GM21737 (cell line): ENCODE measurements at regions not wholly inside any gene's neighbourhood (a gene's known extent, or its start where the extent isn't known, plus 50 kb on each side); places are given as distances from the start of the nearest gene placed in this dataset.
"Not testable (repeated sequence)": the region's sequence is repeated elsewhere in the genome, so short reads cannot be mapped to it uniquely, and the experiment has no call there.

Source experiments
- ATAC-seq: cut with Tn5 transposase; IDR thresholded peaks from one replicate; pipeline ENCODE4 v1.9.1; 2021; ENCODE audit warnings: mild to moderate bottlenecking, moderate library complexity; ENCODE audit not compliant: unreplicated experiment

DNA sequence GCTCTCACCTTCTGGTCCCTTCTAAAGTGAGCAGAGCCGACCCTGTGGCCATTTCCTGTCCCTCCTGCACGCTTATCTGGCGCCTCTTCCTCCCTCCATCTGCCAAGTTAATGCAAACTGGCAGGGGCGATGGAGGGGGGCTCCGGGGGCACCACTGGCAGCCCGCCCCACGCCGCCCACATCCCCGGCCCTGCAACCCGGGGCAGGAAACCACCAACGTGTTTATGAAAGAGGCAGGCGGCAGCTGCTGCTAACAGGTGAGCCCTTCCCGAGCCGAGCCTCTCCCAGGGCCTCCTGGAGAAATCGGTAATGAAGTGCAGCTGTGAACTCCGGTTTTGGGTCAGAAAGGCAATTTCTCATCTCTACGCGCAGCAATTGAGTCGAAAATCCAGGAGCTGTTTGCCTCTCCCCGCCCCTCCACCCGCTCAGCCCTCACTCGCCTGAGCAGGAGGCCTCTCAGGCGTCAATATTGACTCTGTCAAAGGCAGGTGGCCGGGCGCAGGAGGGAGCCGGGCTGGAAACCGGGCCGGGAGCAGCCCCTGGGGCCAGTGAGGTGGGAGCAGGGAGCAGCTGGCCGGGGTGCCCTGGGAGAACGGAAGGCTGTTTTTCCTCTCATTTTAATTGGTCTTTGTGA lies 164.4 kb upstream of the GSE1 start:
- ATAC-seq = no peak

- no peak for ATAC-seq
Measured at GRCh38 chr16:85449191-85449884, 163.8 kb upstream of the GSE1 start.

DNA sequence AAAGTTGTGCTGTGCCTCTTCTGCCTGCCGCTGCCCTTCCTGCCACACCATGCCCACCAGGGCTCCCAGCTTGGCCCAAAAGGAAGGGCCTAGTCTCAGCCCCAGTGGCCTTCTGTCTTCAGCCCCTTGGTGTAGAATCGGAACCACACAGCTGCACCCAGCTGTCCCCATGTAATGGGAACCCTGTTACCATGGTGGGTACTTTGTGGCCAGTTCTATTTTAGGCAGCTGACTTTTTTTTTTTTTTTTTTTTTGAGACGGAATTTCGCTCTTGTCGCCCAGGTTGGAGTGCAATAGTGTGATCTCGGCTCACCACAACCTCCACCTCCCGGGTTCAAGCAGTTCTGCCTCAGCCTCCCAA lies 163.3 kb upstream of the GSE1 start:
- no peak for ATAC-seq

DNA sequence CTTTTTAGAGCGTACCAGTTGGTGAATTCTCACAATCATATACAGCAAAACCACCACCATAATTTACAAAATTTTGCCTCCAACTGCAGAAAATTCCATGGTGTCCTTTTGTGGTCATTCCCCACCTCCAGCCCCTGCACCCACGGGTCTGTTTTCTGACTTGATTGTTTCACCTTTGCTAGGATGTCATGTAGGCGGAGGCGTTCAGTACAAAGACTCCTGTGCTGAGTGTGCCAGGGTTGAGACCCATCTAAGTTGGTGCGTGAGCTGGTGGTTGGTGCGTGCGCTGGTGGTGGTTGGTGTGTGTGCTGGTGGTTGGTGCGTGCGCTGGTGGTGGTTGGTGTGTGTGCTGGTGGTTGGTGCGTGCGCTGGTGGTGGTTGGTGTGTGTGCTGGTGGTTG lies 162.0 kb upstream of the GSE1 start:
- ATAC-seq = not testable (repeated sequence)

DNA sequence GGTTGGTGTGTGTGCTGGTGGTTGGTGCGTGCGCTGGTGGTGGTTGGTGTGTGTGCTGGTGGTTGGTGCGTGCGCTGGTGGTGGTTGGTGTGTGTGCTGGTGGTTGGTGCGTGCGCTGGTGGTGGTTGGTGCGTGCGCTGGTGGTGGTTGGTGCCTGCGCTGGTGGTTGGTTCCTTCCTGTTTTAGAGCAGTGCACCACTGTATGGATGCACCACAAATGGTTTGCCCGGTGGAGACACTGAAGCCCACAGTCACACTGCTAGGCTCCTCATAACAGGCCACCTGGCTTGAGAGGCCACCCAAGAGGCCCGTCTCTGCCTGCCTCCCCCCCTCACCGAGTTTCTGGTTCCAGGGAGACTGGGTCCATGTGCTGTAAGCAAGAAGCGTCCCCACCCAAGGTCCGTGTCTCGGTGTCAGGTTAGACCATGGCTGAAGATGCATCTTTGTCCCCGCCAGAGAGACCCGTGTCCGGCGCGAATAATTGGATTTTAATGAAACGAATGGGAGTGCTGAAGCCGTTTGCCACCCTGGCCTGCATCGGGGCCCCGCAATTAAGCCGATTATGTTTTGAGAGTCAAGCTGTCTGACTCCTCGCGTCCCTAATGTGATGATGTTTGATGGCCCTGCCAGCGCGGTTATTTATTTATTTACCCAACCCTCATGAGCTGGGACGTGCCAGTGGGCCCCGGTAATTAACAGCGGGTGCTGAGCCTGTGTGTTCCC lies 161.3 kb upstream of the GSE1 start:
- ATAC-seq = no peak

DNA sequence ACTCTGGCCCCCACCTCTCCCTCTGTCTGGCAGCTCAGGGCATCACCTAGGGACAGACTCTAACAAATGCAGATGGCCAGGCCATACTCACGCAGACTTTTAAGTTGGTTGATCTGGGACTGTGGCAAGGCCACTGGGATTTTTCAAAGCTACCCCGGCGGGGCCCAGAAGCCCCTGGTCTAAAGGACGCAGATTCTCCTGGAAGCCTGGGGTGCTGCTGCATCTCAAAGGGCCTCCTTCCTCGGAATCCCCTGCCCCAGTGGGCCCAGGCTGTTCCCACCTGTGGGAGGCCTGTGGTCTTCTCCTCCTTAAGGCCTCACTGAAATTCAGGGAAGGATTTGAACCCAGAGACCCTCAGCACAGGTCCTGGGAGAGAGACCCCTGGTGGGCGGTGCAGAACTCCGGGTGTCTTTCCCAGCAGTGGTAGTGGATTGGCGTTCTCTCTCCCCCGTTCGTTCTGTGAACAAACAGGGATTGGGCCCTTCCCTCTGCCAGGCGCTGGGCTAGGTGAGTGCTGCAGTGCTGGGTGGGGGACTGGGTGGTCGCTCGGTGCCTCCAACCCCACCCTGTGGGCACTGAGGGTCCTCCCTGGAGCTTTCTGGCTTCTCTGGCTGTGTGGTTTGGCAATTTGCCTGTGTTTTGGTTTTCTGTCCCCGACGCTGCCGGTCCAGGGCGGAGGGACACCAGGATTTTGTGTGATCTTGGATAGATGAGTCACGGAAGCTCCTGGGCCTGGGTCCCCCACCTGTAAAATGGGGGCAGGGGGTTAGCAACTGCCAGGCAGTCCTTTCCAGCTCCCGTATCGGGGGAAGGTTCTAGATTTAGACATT lies 160.5 kb upstream of the GSE1 start:
- ATAC-seq = no peak

DNA sequence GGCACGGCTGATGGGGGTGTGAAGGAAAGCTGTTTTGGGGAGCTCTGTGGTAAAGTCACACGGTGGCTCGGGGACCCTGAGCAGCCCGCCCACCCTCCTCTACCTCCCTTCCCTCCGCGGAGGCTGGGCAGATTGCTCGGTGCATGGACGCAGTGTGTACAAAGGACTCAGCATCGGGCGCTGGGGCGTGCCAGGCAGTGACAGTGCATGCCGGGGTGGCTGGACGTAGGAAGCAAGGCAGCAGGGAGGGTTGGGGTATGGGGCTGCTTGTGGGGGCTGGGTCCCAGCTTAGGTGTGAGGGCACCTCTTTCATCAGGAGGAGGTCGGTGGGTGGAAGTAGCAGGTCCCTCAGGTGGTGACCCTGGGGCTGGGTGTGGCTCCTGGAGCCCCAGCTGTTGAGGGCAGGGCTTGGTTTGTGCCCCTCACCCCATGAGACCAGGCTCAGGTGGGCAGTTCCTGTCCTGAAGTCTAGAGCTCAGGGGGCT lies 159.9 kb upstream of the GSE1 start:
- no peak for ATAC-seq

GRCh38 chr16:85453703-85454102 lies 159.4 kb upstream of the GSE1 start:
- no peak for ATAC-seq

DNA sequence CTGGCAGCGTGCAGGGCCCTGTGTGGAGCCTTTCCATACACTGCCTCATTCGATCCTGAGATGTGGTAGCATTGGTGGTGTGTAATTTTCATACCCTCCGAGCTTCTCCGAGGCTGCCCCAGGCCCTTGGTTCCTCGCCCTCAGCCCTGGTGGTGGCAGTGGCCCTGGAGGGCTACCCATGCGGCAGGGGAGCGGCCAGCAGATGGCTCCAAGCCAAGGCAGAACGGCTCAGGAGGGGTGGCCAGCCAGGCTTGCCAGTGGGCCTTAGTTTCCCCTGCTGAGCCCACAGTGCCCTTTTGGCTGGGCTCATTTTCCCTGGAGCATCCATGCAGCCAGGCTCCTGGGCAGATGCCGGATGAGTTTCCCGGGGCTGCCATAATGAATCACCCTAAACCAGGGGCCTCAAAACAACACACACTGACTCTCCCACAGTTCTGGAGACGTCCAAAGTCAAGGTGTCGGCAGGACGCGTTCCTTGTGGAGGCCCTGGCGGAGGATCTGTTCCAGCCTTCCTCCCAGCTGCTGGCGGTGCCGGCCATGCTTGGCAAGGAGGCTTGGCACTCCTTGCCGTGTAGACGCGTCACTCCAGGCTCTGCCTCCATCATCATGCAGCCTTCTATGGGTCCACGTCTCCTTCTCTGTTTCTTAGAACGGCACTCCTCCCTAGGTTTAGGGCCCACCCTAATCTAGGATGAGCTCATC lies 158.8 kb upstream of the GSE1 start:
- no peak for ATAC-seq

- no peak for ATAC-seq
Measured at GRCh38 chr16:85455534-85455933, 157.6 kb upstream of the GSE1 start.

GRCh38 chr16:85457366-85457765 lies 155.8 kb upstream of the GSE1 start:
- ATAC-seq = no peak

DNA sequence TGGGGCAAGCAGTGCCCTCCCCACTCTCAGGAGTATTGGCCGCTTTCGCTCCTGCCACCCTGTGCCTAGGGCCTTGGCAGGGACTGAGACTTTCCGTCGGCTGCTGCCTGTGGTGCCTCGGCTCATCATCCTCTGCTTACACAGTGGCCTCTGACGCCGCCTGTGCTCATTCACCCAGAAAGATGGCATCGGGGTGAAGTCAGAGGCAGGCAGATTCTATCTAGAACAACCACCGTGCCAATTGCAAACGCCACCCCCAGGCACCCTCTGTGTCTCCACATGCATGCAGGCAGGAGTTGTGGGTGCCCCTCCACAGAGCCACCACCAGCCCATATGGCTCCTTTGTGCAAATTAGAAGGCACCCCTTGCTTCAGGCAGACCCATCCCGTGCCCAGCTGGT lies 154.2 kb upstream of the GSE1 start:
- no peak for ATAC-seq

GRCh38 chr16:85459529-85460251 lies 153.4 kb upstream of the GSE1 start:
- ATAC-seq = no peak

DNA sequence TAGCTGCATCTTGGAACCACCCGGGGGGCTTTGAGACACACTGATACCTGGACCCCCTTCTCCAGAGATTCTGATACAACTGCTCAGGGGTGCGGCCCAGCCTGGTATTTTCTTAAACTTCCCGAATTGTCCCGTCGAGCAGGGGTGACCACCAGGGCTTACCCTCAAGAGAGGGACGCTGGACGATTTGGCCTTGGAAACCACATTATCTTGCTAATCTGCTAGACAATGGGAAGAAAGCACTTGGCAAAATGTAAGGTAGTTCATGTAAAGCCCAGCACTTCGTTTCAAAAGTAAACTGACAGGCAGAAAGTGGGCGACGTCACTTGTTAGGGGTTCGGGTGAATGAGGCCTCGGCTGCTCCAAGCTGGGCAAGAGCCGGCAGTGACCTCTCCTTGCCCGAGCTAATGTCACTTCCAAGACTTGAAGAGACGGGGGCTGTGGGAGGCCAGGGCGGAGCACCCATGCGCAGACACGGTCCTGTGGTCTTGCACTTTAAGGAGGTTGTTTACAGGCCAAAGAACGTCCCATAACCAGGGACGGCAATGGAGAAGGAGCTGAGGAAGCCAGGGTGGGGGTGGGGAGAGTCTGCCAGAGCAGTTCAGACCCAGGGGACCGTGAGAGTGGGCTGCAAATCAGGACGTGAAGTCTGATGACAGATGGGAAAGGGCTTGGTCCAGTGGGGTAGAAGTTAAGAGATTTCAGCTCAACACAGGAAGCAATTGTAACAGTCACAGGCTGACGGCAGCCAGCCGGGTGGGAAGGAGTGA lies 152.7 kb upstream of the GSE1 start:
- no peak for ATAC-seq

GRCh38 chr16:85461022-85461813 lies 151.9 kb upstream of the GSE1 start:
- ATAC-seq = no peak

DNA sequence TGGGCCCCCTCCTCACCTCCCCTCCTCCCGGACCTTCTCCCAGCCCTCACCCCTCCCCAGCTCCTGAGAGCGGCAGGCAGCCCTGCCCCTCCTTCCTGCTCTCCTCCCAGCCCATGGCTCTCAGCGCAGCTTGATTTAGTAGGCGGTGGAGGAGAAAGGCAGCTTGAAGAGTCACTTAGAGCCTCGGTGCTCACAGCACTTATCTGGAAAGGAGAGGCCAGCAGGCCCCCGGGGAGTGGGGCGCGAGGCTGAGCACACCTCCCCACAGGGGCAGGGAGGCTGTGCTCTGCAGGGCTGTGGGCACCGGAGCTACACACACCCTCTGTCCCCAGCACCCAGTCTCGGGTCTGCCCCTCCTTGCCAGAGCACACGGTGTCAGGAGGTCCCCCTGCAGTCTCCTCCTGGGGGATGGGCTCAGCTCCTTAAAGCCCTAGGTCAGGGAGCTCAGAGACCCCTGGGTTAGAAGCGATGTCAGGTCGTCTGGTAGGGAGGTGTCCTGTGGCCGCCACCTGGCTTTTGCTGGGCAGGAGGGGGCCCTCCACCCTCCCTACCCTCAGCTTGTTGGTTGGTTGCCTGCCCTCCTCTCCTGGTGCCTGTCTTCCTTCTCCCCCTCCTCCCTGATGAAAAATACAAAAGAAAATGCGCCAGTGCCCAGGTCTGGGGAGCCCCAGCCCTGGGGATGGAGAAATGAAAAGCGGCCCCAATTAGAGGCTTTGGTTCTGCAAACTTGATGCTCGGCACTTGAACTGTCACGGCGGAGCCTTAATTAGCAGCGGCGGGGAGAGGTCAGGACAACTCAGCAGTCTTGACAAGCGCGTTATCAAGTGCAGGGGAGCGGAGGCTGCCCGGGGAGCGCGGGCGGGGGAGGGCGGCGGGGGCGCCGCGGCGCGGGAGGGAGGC lies 151.1 kb upstream of the GSE1 start:
- ATAC-seq = no peak
